HCT116 (cell line): ENCODE measurements at regions not wholly inside any gene's neighbourhood (a gene's known extent, or its start where the extent isn't known, plus 50 kb on each side); places are given as distances from the start of the nearest gene placed in this dataset.
"Not testable (repeated sequence)": the region's sequence is repeated elsewhere in the genome, so short reads cannot be mapped to it uniquely, and the experiment has no call there.

Experiments used
- EGR1 ChIP-seq: IDR thresholded peaks from 2 replicates; pipeline ENCODE4 v1.6.1; 2012; ENCODE audit warnings: low read depth
- EZH2 ChIP-seq: fragments of 200-600 bp; sonication (generic); IDR thresholded peaks from 2 replicates; pipeline ENCODE4 v1.6.1; 2017; ENCODE audit warnings: antibody characterized with exemption, mixed run types
- EZH2phosphoT487 ChIP-seq: fragments of 200-600 bp; IDR thresholded peaks from 2 replicates; pipeline ENCODE4 v1.6.1; 2018; ENCODE audit warnings: antibody characterized with exemption, borderline replicate concordance
- POLR2A ChIP-seq: IDR thresholded peaks from 2 replicates; pipeline ENCODE4 v1.7.0; 2011; ENCODE audit warnings: borderline replicate concordance; ENCODE audit not compliant: insufficient read depth, insufficient read length; ENCODE audit errors: extremely low read depth
- RAD21 ChIP-seq: IDR thresholded peaks from 2 replicates; pipeline ENCODE4 v1.6.1; 2012; ENCODE audit warnings: low read depth, mild to moderate bottlenecking
- REST ChIP-seq: IDR thresholded peaks from 2 replicates; pipeline ENCODE4 v1.6.1; 2012; ENCODE audit warnings: low read depth
- ZNF274 ChIP-seq: fragments of 200-500 bp; sonication (Bioruptor generic); IDR thresholded peaks from 2 replicates; pipeline ENCODE4 v1.6.1; 2014; ENCODE audit warnings: mild to moderate bottlenecking, low read depth, low read length, inconsistent platforms
- TF ChIP-seq, protein P1 (sequence below), 3 experiments: fragments of 200-600 bp in 1 of 3; sonication (generic) in 1 of 3; IDR thresholded peaks in 2 of 3; conservative IDR thresholded peaks in 1 of 3; 2 replicates each; pipeline ENCODE4 v1.5.1; 2012 to 2017; ENCODE audit warnings: low read depth in 2 of 3, low read length in 2 of 3, antibody characterized with exemption in 1 of 3, borderline replicate concordance in 1 of 3, control low read depth in 1 of 3, mild to moderate bottlenecking in 1 of 3, mixed read lengths in 1 of 3, mixed run types in 1 of 3, moderate library complexity in 1 of 3; ENCODE audit not compliant: insufficient read depth in 1 of 3
- TF ChIP-seq, protein P2 (sequence below): IDR thresholded peaks from 2 replicates; pipeline ENCODE4 v1.6.1; 2012

- TF ChIP-seq, protein P1, sequence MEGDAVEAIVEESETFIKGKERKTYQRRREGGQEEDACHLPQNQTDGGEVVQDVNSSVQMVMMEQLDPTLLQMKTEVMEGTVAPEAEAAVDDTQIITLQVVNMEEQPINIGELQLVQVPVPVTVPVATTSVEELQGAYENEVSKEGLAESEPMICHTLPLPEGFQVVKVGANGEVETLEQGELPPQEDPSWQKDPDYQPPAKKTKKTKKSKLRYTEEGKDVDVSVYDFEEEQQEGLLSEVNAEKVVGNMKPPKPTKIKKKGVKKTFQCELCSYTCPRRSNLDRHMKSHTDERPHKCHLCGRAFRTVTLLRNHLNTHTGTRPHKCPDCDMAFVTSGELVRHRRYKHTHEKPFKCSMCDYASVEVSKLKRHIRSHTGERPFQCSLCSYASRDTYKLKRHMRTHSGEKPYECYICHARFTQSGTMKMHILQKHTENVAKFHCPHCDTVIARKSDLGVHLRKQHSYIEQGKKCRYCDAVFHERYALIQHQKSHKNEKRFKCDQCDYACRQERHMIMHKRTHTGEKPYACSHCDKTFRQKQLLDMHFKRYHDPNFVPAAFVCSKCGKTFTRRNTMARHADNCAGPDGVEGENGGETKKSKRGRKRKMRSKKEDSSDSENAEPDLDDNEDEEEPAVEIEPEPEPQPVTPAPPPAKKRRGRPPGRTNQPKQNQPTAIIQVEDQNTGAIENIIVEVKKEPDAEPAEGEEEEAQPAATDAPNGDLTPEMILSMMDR (IDR thresholded peaks at IDR 0.05 in 2 of 3, conservative IDR thresholded peaks at IDR 0.05 in 1 of 3; ENCODE audit: borderline replicate concordance in 1 of 3, insufficient read depth in 1 of 3, low read depth in 2 of 3, low read length in 2 of 3): not testable (repeated sequence)
- TF ChIP-seq RAD21, POLR2A, EZH2phosphoT487, EZH2, REST, EGR1, ZNF274: not testable (repeated sequence)
- TF ChIP-seq, protein P2, sequence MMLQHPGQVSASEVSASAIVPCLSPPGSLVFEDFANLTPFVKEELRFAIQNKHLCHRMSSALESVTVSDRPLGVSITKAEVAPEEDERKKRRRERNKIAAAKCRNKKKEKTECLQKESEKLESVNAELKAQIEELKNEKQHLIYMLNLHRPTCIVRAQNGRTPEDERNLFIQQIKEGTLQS: not testable (repeated sequence)
Measured at GRCh38 chr1:146581229-146581628, 352.4 kb upstream of the NOTCH2NLA start.
